Activated naive CD4-positive, alpha-beta T cell treated with anti-CD3 and anti-CD28 coated beads, Interleukin-2, amount 50 U/mL, for 24 hours (primary cell): ENCODE measurements at regions not wholly inside any gene's neighbourhood (a gene's known extent, or its start where the extent isn't known, plus 50 kb on each side); places are given as distances from the start of the nearest gene placed in this dataset.

Experiments used
- H3K27ac Mint-ChIP-seq: one replicate; pipeline ENCODE4 v1.8.0; 2021; ENCODE audit warnings: mild to moderate bottlenecking, mixed read lengths
- H3K27me3 Mint-ChIP-seq: one replicate; pipeline ENCODE4 v1.8.0; 2021; ENCODE audit warnings: mixed read lengths
- H3K36me3 Mint-ChIP-seq: one replicate; pipeline ENCODE4 v1.8.0; 2021; ENCODE audit warnings: mixed read lengths
- H3K4me1 Mint-ChIP-seq: one replicate; pipeline ENCODE4 v1.8.0; 2021; ENCODE audit warnings: mixed read lengths
- H3K4me3 Mint-ChIP-seq: one replicate; pipeline ENCODE4 v1.8.0; 2021; ENCODE audit warnings: mild to moderate bottlenecking, mixed read lengths
- H3K9me3 Mint-ChIP-seq: one replicate; pipeline ENCODE4 v1.8.0; 2021; ENCODE audit warnings: mixed read lengths

GRCh38 chr16:62224646-62225209, 188.5 kb upstream of the CDH8 start:
- no peaks in the 10 kb centered on the region for H3K27me3 Mint-ChIP-seq
- no peaks in the 10 kb centered on the region for H3K36me3 Mint-ChIP-seq
- H3K27ac Mint-ChIP-seq = no peak overlapping the region
- peaks cover 10% of the 10 kb centered on the region for H3K9me3 Mint-ChIP-seq
- no peak overlapping the region for H3K4me3 Mint-ChIP-seq
- H3K4me1 Mint-ChIP-seq = no peaks in the 10 kb centered on the region

DNA sequence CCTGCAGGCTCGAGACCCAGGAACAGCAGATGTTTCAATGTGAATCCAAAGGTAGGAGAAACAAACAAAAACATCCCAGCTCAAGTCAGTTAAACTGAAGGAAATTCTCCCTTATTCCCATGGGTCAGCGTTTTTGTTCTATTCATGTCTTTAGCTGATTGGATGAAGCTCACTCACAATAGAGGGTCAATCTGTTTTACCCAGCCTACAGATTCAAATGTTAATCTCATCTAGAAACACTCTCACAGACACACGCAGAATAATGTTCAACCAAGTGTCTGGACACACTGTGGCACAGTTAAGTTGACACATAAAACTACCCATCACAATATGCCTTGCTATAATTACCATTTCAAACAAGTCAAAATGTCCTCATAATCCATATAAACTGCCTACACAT, 180.6 kb upstream of the CDH8 start:
- Mint-ChIP-seq H3K9me3 (peaks cover 5% of the 10 kb centered on the region), H3K27ac (no peak overlapping the region), H3K4me1 (no peaks in the 10 kb centered on the region), H3K27me3 (no peaks in the 10 kb centered on the region), H3K4me3 (no peak overlapping the region), H3K36me3 (no peaks in the 10 kb centered on the region)

- H3K4me3 Mint-ChIP-seq = no peak overlapping the region
- no peaks in the 10 kb centered on the region for H3K27me3 Mint-ChIP-seq
- H3K4me1 Mint-ChIP-seq = no peaks in the 10 kb centered on the region
- no peaks in the 10 kb centered on the region for H3K36me3 Mint-ChIP-seq
- H3K9me3 Mint-ChIP-seq = peaks cover 5% of the 10 kb centered on the region
- H3K27ac Mint-ChIP-seq = no peak overlapping the region
Measured at GRCh38 chr16:62213763-62214162, 177.5 kb upstream of the CDH8 start.

GRCh38 chr16:62208934-62209333, 172.7 kb upstream of the CDH8 start:
- Mint-ChIP-seq H3K4me1 (no peaks in the 10 kb centered on the region), H3K27ac (no peak overlapping the region), H3K4me3 (no peak overlapping the region), H3K9me3 (peaks cover 23% of the 10 kb centered on the region), H3K36me3 (no peaks in the 10 kb centered on the region), H3K27me3 (no peaks in the 10 kb centered on the region)

DNA sequence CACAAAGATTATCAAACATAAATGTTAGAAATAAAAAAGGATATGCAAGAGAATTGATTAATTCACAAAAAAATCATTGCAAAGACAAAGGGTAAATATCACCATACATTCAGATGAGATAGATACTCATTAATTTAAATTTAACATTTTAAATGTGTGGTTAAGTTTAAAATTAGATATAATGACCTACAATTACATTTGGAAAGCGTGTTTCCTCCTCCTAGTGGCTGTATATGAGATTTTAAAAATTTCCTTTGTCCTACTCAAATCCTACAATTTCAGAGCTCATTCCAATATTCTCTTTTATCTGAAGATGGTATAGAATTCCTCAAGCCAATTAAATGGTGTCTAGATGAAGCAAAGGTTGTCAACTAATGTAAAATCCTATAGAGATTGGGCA, 169.2 kb upstream of the CDH8 start:
- Mint-ChIP-seq H3K9me3 (peaks cover 18% of the 10 kb centered on the region), H3K27me3 (no peaks in the 10 kb centered on the region), H3K27ac (no peak overlapping the region)

GRCh38 chr16:62201911-62202310, 165.7 kb upstream of the CDH8 start:
- Mint-ChIP-seq H3K4me3 (no peak overlapping the region), H3K27ac (no peak overlapping the region), H3K9me3 (peaks cover 12% of the 10 kb centered on the region), H3K27me3 (no peaks in the 10 kb centered on the region), H3K4me1 (no peaks in the 10 kb centered on the region), H3K36me3 (no peaks in the 10 kb centered on the region)

More for the DNA sequence above, 169.2 kb upstream of the CDH8 start:
- Mint-ChIP-seq H3K4me3 (no peak overlapping the region), H3K36me3 (no peaks in the 10 kb centered on the region), H3K4me1 (no peaks in the 10 kb centered on the region)

DNA sequence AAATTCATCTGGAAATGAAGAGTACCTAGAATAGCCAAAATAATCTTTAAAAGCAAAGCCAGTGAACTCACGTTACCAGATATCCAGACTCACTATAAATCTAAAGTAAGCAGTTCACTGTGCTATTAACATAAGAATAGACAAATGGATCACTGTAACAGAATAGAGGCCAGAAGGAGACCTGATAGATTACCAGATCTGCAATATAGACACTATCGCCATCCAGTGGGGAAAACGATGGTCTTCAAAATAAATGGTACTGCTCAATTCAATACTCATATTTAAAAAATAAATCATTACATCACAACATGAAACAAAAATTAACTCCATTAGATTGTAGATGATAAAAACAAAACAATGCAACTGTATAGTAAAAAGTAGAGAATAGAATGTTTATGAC, 158.6 kb upstream of the CDH8 start:
- Mint-ChIP-seq H3K4me1 (no peaks in the 10 kb centered on the region), H3K27ac (no peak overlapping the region), H3K9me3 (peaks cover 11% of the 10 kb centered on the region), H3K36me3 (no peaks in the 10 kb centered on the region), H3K4me3 (no peak overlapping the region), H3K27me3 (no peaks in the 10 kb centered on the region)

DNA sequence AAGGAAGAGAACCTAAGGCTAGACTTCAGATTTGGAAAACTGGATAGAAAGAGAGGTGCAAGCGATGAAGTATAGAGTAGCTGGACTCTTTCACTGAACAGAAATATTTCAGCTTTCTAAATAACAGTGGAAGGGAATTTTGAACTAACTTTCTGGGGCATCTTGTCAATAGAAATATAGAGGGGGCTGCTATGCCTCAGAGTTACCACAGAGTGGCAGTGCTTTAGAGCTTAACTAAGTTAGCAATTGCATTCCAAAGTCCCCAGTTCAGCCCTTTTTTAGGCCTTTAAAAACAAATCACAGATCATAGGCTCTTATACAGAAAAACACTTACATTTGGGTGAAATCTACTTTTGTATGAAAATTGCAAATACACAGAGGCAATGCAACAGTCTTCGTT, 154.2 kb upstream of the CDH8 start:
- peaks cover 19% of the 10 kb centered on the region for H3K9me3 Mint-ChIP-seq
- no peak overlapping the region for H3K4me3 Mint-ChIP-seq
- no peaks in the 10 kb centered on the region for H3K4me1 Mint-ChIP-seq
- no peaks in the 10 kb centered on the region for H3K27me3 Mint-ChIP-seq
- no peak overlapping the region for H3K27ac Mint-ChIP-seq
- no peaks in the 10 kb centered on the region for H3K36me3 Mint-ChIP-seq

GRCh38 chr16:62177351-62178203, 141.3 kb upstream of the CDH8 start:
- Mint-ChIP-seq H3K27me3 (no peaks in the 10 kb centered on the region), H3K9me3 (peaks cover 9% of the 10 kb centered on the region)

DNA sequence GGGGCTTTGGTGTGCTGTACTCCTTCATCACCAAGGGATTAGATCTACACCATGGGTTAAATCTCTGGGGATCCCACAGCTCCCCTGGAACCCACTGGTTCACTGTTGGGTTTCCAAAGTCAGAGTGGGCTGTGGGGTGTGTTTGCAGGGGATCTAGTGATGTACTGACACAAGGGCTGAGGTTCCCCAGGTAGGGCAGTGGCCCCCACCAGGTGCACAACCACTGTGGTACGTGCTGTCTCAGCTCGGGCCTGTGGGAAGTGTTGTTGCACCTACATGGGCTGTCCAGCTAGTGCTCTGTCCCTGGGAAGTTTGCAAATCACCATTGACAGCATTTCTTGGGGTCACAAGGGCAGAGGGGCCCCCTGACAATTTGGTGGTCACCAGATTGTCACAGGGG, 134.4 kb upstream of the CDH8 start:
- H3K27ac Mint-ChIP-seq = no peak overlapping the region
- H3K4me1 Mint-ChIP-seq = no peaks in the 10 kb centered on the region
- H3K36me3 Mint-ChIP-seq = peaks cover 1% of the 10 kb centered on the region
- H3K27me3 Mint-ChIP-seq = no peaks in the 10 kb centered on the region
- peaks cover 29% of the 10 kb centered on the region for H3K9me3 Mint-ChIP-seq
- no peak overlapping the region for H3K4me3 Mint-ChIP-seq

More at GRCh38 chr16:62177351-62178203, 141.3 kb upstream of the CDH8 start:
- Mint-ChIP-seq H3K4me1 (no peaks in the 10 kb centered on the region), H3K36me3 (no peaks in the 10 kb centered on the region), H3K4me3 (no peak overlapping the region), H3K27ac (no peak overlapping the region)

DNA sequence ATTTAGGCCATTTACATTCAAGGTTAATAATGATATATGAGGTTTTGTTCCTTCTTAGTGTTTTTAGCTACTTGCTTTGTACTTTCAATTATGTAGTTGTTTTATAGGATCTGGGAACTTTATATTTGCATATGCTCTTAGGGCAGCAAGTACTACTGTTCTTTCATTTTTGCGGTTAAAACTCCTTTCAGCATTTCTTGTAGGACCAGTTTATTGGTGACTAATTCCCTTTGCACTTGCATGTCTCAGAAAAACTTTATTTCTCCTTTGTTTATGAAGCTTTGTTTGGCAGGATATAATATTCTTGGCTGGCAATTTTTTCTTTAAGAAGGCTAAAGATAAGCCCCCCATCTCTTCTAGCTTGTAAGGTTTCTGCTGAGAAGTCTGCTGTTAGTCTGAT, 131.3 kb upstream of the CDH8 start:
- peaks cover 20% of the 10 kb centered on the region for H3K9me3 Mint-ChIP-seq
- no peak overlapping the region for H3K27ac Mint-ChIP-seq
- peaks cover 1% of the 10 kb centered on the region for H3K36me3 Mint-ChIP-seq
- H3K4me3 Mint-ChIP-seq = no peak overlapping the region
- H3K27me3 Mint-ChIP-seq = no peaks in the 10 kb centered on the region
- no peaks in the 10 kb centered on the region for H3K4me1 Mint-ChIP-seq

DNA sequence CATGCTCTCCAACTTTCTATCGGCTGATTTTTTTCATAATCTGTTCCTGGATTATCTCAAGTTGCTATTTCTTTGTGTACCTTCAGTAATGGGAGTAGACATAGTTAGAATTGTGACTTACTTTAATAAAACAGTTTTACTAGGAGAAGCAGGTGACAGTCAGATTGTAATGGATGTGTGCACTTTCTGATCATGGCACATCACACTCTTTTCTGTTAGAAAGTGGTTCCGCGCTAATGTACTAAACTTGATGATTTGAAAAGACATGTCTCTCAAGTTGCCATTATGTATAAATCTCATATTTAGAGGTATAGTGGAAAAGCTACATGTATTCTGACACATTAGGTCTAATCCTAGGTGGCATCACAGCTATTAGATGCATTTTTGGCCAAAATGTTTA, 121.3 kb upstream of the CDH8 start:
- no peaks in the 10 kb centered on the region for H3K27me3 Mint-ChIP-seq
- H3K36me3 Mint-ChIP-seq = no peaks in the 10 kb centered on the region
- peaks cover 5% of the 10 kb centered on the region for H3K9me3 Mint-ChIP-seq
- no peak overlapping the region for H3K4me3 Mint-ChIP-seq
- H3K27ac Mint-ChIP-seq = no peak overlapping the region
- H3K4me1 Mint-ChIP-seq = no peaks in the 10 kb centered on the region

GRCh38 chr16:62156971-62157370, 120.7 kb upstream of the CDH8 start:
- Mint-ChIP-seq H3K9me3 (peaks cover 5% of the 10 kb centered on the region), H3K36me3 (no peaks in the 10 kb centered on the region), H3K27me3 (no peaks in the 10 kb centered on the region), H3K4me3 (no peak overlapping the region), H3K27ac (no peak overlapping the region), H3K4me1 (no peaks in the 10 kb centered on the region)

- peaks cover 8% of the 10 kb centered on the region for H3K9me3 Mint-ChIP-seq
- no peak overlapping the region for H3K4me3 Mint-ChIP-seq
- H3K4me1 Mint-ChIP-seq = no peaks in the 10 kb centered on the region
- no peak overlapping the region for H3K27ac Mint-ChIP-seq
- H3K27me3 Mint-ChIP-seq = no peaks in the 10 kb centered on the region
- no peaks in the 10 kb centered on the region for H3K36me3 Mint-ChIP-seq
Measured at GRCh38 chr16:62149631-62150030, 113.4 kb upstream of the CDH8 start.

GRCh38 chr16:62137996-62138395, 101.8 kb upstream of the CDH8 start:
- H3K9me3 Mint-ChIP-seq = peaks cover 10% of the 10 kb centered on the region
- no peaks in the 10 kb centered on the region for H3K4me1 Mint-ChIP-seq
- no peaks in the 10 kb centered on the region for H3K36me3 Mint-ChIP-seq
- no peaks in the 10 kb centered on the region for H3K27me3 Mint-ChIP-seq
- H3K4me3 Mint-ChIP-seq = no peak overlapping the region
- H3K27ac Mint-ChIP-seq = no peak overlapping the region

DNA sequence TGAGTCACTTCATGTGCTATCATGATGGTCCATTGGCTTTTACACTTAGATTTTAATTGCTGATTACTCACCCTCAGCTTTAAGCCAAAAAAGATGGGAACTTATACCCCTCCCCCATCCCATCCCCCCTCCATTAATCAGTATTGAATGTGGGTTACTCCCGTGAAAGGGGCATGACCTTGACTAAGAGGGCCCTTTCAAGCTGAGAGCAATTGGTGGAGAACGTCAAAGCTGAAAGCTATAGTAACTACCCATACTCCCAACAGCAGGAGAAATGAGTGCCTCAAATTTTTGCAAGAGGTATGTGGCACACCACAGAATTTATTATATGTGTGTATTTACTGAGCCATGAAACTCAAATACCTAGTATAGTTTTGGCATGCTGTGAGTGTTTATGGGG, 99.7 kb upstream of the CDH8 start:
- Mint-ChIP-seq H3K27me3 (no peaks in the 10 kb centered on the region), H3K4me3 (no peak overlapping the region), H3K9me3 (peaks cover 15% of the 10 kb centered on the region), H3K27ac (no peak overlapping the region), H3K4me1 (no peaks in the 10 kb centered on the region), H3K36me3 (no peaks in the 10 kb centered on the region)
